GM12878 (cell line): ENCODE measurements at regions not wholly inside any gene's neighbourhood (a gene's known extent, or its start where the extent isn't known, plus 50 kb on each side); places are given as distances from the start of the nearest gene placed in this dataset.
A peak's percentile ranks its signal among the peaks of the same experiment; 100 is the strongest.

Experiments
- ATAC-seq: fragments of 200-7000 bp; cut with Tn5 transposase; 3 replicates; pipeline ENCODE4 v1.9.1; 2020; ENCODE audit warnings: mild to moderate bottlenecking, moderate library complexity
- BruUV-seq: library from RNA; stranded (reverse); fragments of 400-500 nt; replicated peaks from 2 replicates; lab custom pipeline; 2021; lab: Mats Ljungman, UMichigan
- CTCF ChIA-PET: fragments of 300-600 bp; sonication (Branson Sonifier 250); formaldehyde crosslinking; extraction: SDS; loops from one replicate; lab custom pipeline; 2021; ENCODE audit warnings: inconsistent platforms; lab: Yijun Ruan, JAX
- POLR2A ChIA-PET: fragments of 350-600 bp; formaldehyde crosslinking; extraction: SDS; loops from one replicate; lab custom pipeline; 2021; ENCODE audit warnings: inconsistent platforms; lab: Charles Lee
- RAD21 ChIA-PET: fragments of 300-600 bp; sonication (Branson Sonifier 250); formaldehyde crosslinking; loops from one replicate; lab custom pipeline; 2023; ENCODE audit warnings: antibody characterized with exemption; ENCODE audit not compliant: unreplicated experiment; lab: Charles Lee
- SMC1A ChIA-PET: fragments of 300-600 bp; sonication (Branson Sonifier 250); formaldehyde crosslinking; loops from one replicate; lab custom pipeline; 2023; ENCODE audit not compliant: unreplicated experiment, uncharacterized antibody; lab: Charles Lee
- DNase-seq: peaks from one replicate; pipeline ENCODE4 v3.0.0-alpha.2; 2011; ENCODE audit warnings: low read depth, low spot score
- FAIRE-seq: peaks from 3 replicates; lab custom pipeline; 2011; peaks lifted over from hg19 to GRCh38; lab: Jason Lieb, UNC
- H2AFZ ChIP-seq: 2 replicates; pipeline ENCODE4 v1.6.0; 2011; ENCODE audit warnings: low read depth, low read length, control low read depth; ENCODE audit not compliant: control insufficient read depth
- H3K27ac ChIP-seq: 2 replicates; pipeline ENCODE4 v1.5.1; 2011; ENCODE audit warnings: control low read depth; ENCODE audit not compliant: control insufficient read depth, insufficient read depth
- H3K27me3 ChIP-seq, 2 experiments: replicated peaks in 1 of 2; 2 replicates each; pipeline versions ENCODE4 v1.6.0 to v1.6.1; 2011; ENCODE audit warnings: low read length in 1 of 2; ENCODE audit not compliant: control insufficient read depth in 2 of 2, insufficient read depth in 2 of 2
- H3K36me3 ChIP-seq, 2 experiments: 2 replicates each; pipeline ENCODE4 v1.5.1; 2011; ENCODE audit warnings: low read length in 1 of 2; ENCODE audit not compliant: control insufficient read depth in 2 of 2, insufficient read depth in 2 of 2
- H3K4me1 ChIP-seq: 2 replicates; pipeline ENCODE4 v1.6.1; 2011; ENCODE audit warnings: mild to moderate bottlenecking, low read length, moderate library complexity, mixed read lengths; ENCODE audit not compliant: control insufficient read depth, insufficient read depth
- H3K4me2 ChIP-seq: 2 replicates; pipeline ENCODE4 v1.6.0; 2011; ENCODE audit warnings: control low read depth; ENCODE audit not compliant: control insufficient read depth, insufficient read depth
- H3K4me3 ChIP-seq: fragments of 200-600 bp; sonication (generic); 2 replicates; pipeline ENCODE4 v1.5.1; 2016
- H3K79me2 ChIP-seq: 2 replicates; pipeline ENCODE4 v1.6.0; 2011; ENCODE audit warnings: low read length; ENCODE audit not compliant: control insufficient read depth, insufficient read depth
- H3K9ac ChIP-seq: 2 replicates; pipeline ENCODE4 v1.8.0; 2011; ENCODE audit warnings: low read length, control low read depth, mixed read lengths; ENCODE audit not compliant: control insufficient read depth, insufficient read depth
- H3K9me3 ChIP-seq: replicated peaks from 3 replicates; pipeline ENCODE4 v1.5.1; 2011; ENCODE audit warnings: mild to moderate bottlenecking, low read length; ENCODE audit not compliant: control insufficient read depth, insufficient read depth
- H4K20me1 ChIP-seq: 2 replicates; pipeline ENCODE4 v1.6.0; 2011; ENCODE audit not compliant: control insufficient read depth, insufficient read depth
- EP300 ChIP-seq, 2 experiments: fragments of 150-350 bp in 1 of 2; IDR thresholded peaks; 2 replicates each; pipeline ENCODE4 v1.6.1; 2011 to 2012; ENCODE audit warnings: low read depth in 2 of 2, low read length in 2 of 2, borderline replicate concordance in 1 of 2, improper control_type of control experiment in 1 of 2, inconsistent platforms in 1 of 2; ENCODE audit not compliant: control insufficient read depth in 1 of 2
- LARP7 ChIP-seq: fragments of 450-650 bp; IDR thresholded peaks from 2 replicates; pipeline ENCODE4 v1.6.1; 2017; ENCODE audit warnings: mild to moderate bottlenecking
- SPI1 ChIP-seq: IDR thresholded peaks from 2 replicates; pipeline ENCODE4 v1.6.1; 2011; ENCODE audit warnings: low read depth, mild to moderate bottlenecking, low read length, moderate library complexity, borderline replicate concordance; ENCODE audit not compliant: insufficient read depth
- YBX1 ChIP-seq: fragments of 450-650 bp; IDR thresholded peaks from 2 replicates; pipeline ENCODE4 v1.6.1; 2016; ENCODE audit warnings: antibody characterized with exemption
- WGBS: methylation state at CpG from one replicate; pipeline ENCODE4 v1.1.6; 2016; ENCODE audit warnings: low lambda C conversion rate; ENCODE audit not compliant: insufficient replicate concordance, insufficient coverage; ENCODE audit errors: missing lambda C conversion rate; 5-methylcytosine and 5-hydroxymethylcytosine counted together
- in situ Hi-C: fragments of 300-500 bp; cut with MboI; formaldehyde crosslinking; loops from 9 replicates; pipeline ENCODE4 v1.14.3; 2018; ENCODE audit warnings: mixed read lengths
- intact Hi-C: fragments of 100-400 bp; cut with micrococcal nuclease; formaldehyde crosslinking; loops from one replicate; pipeline ENCODE4 v1.14.2; 2022; ENCODE audit not compliant: unreplicated experiment
- TF ChIP-seq, protein P1 (sequence below): IDR thresholded peaks from 2 replicates; pipeline ENCODE4 v1.6.1; 2012; ENCODE audit warnings: mild to moderate bottlenecking, low read depth, low read length

DNA sequence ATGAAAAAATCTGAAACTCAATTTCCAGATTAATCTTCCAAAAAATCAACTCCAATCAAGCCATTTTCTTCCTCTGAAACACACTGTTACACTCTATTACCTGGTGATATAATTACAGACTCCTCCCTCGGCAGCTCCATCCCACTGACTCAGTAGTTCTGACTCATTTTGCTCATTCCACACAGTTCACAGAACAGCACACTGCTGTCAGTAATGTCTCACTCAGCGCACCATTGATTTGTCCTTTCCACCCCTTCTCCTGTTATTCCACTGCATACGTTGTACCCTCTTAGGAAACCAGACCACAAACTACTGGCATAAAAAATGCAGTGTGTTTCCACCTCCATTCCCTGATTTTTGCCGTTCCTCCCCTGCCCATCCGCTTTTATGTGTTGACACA is 212.7 kb downstream of the SLIT2 start:
- H4K20me1 ChIP-seq: no peaks in the 10 kb centered on the region
- ChIA-PET RAD21 (no interaction called here), SMC1A (no interaction called here), CTCF (no interaction called here), POLR2A (no interaction called here)
- H3K4me3 ChIP-seq: no peak overlapping the region
- no peaks in the 10 kb centered on the region for H3K79me2 ChIP-seq
- H3K4me2 ChIP-seq: no peak overlapping the region
- no peaks in the 10 kb centered on the region for H3K9me3 ChIP-seq
- H3K27ac ChIP-seq: no peak overlapping the region
- no peak overlapping the region for H3K9ac ChIP-seq
- H3K4me1 ChIP-seq: no peaks in the 10 kb centered on the region
- no peak overlapping the region for H2AFZ ChIP-seq
- ATAC-seq: no peak
- in situ Hi-C loops (no loop called here), intact Hi-C loops (no loop called here)
- H3K36me3 ChIP-seq: no peaks in the 10 kb centered on the region
- DNase-seq: no peak
- no TSS peak for BruUV-seq
- FAIRE-seq: no peak
- WGBS: 20% methylated on average over 5 of the region's 5 CpGs
- no peaks in the 10 kb centered on the region for H3K27me3 ChIP-seq
- TF ChIP-seq YBX1: no peak
- TF ChIP-seq EP300 (IDR thresholded peaks at IDR 0.05; ENCODE audit: borderline replicate concordance in 1 of 2, control insufficient read depth in 1 of 2, low read depth in 2 of 2, low read length in 2 of 2): no peak
- no peak for TF ChIP-seq SPI1

DNA sequence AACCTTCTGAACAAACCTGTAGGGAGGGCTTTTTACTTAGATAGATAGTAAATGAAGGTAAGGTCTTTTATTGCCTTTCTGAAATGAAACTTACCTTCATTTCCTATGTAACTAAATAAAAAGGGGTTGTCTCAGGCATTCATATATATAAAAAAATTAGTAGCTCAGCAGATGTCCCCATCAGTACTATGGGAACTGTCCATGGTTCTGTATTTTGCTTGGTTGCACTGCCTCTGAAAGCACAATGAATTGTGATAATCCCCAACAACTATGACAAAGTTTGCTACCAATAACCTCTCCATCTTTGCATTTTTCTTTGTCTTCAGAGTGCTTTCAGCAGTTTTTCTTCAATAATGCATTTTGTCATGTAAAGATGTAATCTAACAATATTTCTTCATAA is 222.4 kb downstream of the SLIT2 start:
- no peaks in the 10 kb centered on the region for H3K9me3 ChIP-seq
- no peaks in the 10 kb centered on the region for H3K79me2 ChIP-seq
- no peaks in the 10 kb centered on the region for H3K4me1 ChIP-seq
- in situ Hi-C loops: no loop called here
- no peak overlapping the region for H3K4me3 ChIP-seq
- H3K27me3 ChIP-seq: no peaks in the 10 kb centered on the region
- H3K36me3 ChIP-seq: no peaks in the 10 kb centered on the region
- no peak overlapping the region for H3K27ac ChIP-seq
- no peak overlapping the region for H3K9ac ChIP-seq
- no peaks in the 10 kb centered on the region for H4K20me1 ChIP-seq
- ChIA-PET CTCF (interaction anchor here (0.6 kb wide), 2 partner anchors 58 to 75 kb away, joined by 3 read pairs; no protein-coding TSS in a partner anchor), RAD21 (no interaction called here), POLR2A (no interaction called here), SMC1A (no interaction called here)
- no peak for DNase-seq
- FAIRE-seq: no peak
- H3K4me2 ChIP-seq: no peak overlapping the region
- intact Hi-C loops: no loop called here
- no peak for TF ChIP-seq LARP7
- TF ChIP-seq, protein P1, sequence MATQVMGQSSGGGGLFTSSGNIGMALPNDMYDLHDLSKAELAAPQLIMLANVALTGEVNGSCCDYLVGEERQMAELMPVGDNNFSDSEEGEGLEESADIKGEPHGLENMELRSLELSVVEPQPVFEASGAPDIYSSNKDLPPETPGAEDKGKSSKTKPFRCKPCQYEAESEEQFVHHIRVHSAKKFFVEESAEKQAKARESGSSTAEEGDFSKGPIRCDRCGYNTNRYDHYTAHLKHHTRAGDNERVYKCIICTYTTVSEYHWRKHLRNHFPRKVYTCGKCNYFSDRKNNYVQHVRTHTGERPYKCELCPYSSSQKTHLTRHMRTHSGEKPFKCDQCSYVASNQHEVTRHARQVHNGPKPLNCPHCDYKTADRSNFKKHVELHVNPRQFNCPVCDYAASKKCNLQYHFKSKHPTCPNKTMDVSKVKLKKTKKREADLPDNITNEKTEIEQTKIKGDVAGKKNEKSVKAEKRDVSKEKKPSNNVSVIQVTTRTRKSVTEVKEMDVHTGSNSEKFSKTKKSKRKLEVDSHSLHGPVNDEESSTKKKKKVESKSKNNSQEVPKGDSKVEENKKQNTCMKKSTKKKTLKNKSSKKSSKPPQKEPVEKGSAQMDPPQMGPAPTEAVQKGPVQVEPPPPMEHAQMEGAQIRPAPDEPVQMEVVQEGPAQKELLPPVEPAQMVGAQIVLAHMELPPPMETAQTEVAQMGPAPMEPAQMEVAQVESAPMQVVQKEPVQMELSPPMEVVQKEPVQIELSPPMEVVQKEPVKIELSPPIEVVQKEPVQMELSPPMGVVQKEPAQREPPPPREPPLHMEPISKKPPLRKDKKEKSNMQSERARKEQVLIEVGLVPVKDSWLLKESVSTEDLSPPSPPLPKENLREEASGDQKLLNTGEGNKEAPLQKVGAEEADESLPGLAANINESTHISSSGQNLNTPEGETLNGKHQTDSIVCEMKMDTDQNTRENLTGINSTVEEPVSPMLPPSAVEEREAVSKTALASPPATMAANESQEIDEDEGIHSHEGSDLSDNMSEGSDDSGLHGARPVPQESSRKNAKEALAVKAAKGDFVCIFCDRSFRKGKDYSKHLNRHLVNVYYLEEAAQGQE: peak; percentile 80
- TF ChIP-seq, all 136 proteins: peak for 1
- no peak overlapping the region for H2AFZ ChIP-seq
- no peak for ATAC-seq
- no TSS peak for BruUV-seq
